ENCODE measurements at regions not wholly inside any gene's neighbourhood (a gene's known extent, or its start where the extent isn't known, plus 50 kb on each side); places are given as distances from the start of the nearest gene placed in this dataset.
"Not testable (repeated sequence)": the region's sequence is repeated elsewhere in the genome, so short reads cannot be mapped to it uniquely, and the experiment has no call there.

GRCh38 chr17:77631307-77631706, 327.2 kb upstream of the TNRC6C start:
- intact Hi-C loops (cut with DNase I, micrococcal nuclease) = no loop called here
- DNase-seq (no peak), ATAC-seq (no peak)

- no peak for DNase-seq
- intact Hi-C loops (cut with DNase I, micrococcal nuclease) = no loop called here
- no peak for ATAC-seq
These were observed 325.9 kb upstream of the TNRC6C start for GRCh38 chr17:77632619-77633018.

GRCh38 chr17:77634710-77635109, 323.8 kb upstream of the TNRC6C start:
- intact Hi-C loops (cut with DNase I, micrococcal nuclease) = no loop called here
- no peak for ATAC-seq
- DNase-seq = peak in 1 of 2 donors; percentile 14

- no peak for ATAC-seq
- intact Hi-C loops (cut with DNase I, micrococcal nuclease) = no loop called here
- DNase-seq = no peak
These were observed 323.3 kb upstream of the TNRC6C start for GRCh38 chr17:77635176-77635575.

- intact Hi-C loops (cut with DNase I, micrococcal nuclease); DNase-seq; ATAC-seq: not testable (repeated sequence)
These were observed 322.7 kb upstream of the TNRC6C start for GRCh38 chr17:77635785-77636184.

GRCh38 chr17:77636835-77637817, 321.4 kb upstream of the TNRC6C start:
- intact Hi-C loops (cut with DNase I, micrococcal nuclease) = no loop called here
- DNase-seq (no peak), ATAC-seq (no peak)

GRCh38 chr17:77637818-77638575, 320.5 kb upstream of the TNRC6C start:
- intact Hi-C loops (cut with DNase I, micrococcal nuclease) = no loop called here
- no peak for ATAC-seq
- no peak for DNase-seq

- DNase-seq (no peak), ATAC-seq (no peak)
- intact Hi-C loops (cut with DNase I, micrococcal nuclease) = no loop called here
These were observed 318.3 kb upstream of the TNRC6C start for GRCh38 chr17:77640252-77640651.

- intact Hi-C loops (cut with DNase I, micrococcal nuclease) = no loop called here
- ATAC-seq = no peak
- DNase-seq = no peak
These were observed 317.4 kb upstream of the TNRC6C start for GRCh38 chr17:77640916-77641605.

- no peak for ATAC-seq
- no peak for DNase-seq
- intact Hi-C loops (cut with DNase I, micrococcal nuclease) = no loop called here
These were observed 316.8 kb upstream of the TNRC6C start for GRCh38 chr17:77641718-77642117.

- ATAC-seq (no peak), DNase-seq (no peak)
- intact Hi-C loops (cut with DNase I, micrococcal nuclease) = no loop called here
These were observed 314.1 kb upstream of the TNRC6C start for GRCh38 chr17:77644181-77645071.

- DNase-seq = no peak
- intact Hi-C loops (cut with DNase I, micrococcal nuclease) = no loop called here
- ATAC-seq = no peak
These were observed 313.1 kb upstream of the TNRC6C start for GRCh38 chr17:77645072-77646045.

- ATAC-seq = no peak
- no peak for DNase-seq
- intact Hi-C loops (cut with DNase I, micrococcal nuclease) = no loop called here
These were observed 312.5 kb upstream of the TNRC6C start for GRCh38 chr17:77646046-77646430.

GRCh38 chr17:77647531-77647930, 311.0 kb upstream of the TNRC6C start:
- DNase-seq (no peak), ATAC-seq (no peak)
- intact Hi-C loops (cut with DNase I, micrococcal nuclease) = no loop called here

GRCh38 chr17:77649717-77650211, 308.7 kb upstream of the TNRC6C start:
- ATAC-seq = peak; percentile 41
- intact Hi-C loops (cut with DNase I, micrococcal nuclease) = no loop called here
- no peak for DNase-seq

GRCh38 chr17:77651988-77652387, 306.5 kb upstream of the TNRC6C start:
- intact Hi-C loops (cut with DNase I, micrococcal nuclease) = no loop called here
- DNase-seq (no peak), ATAC-seq (no peak)

- ATAC-seq (no peak), DNase-seq (no peak)
- intact Hi-C loops (cut with DNase I, micrococcal nuclease) = no loop called here
These were observed 304.2 kb upstream of the TNRC6C start for GRCh38 chr17:77654296-77654695.
